NOMO-1 treated with dmso at 0.1 percent for 144 hours (cell line): ENCODE measurements at regions not wholly inside any gene's neighbourhood (a gene's known extent, or its start where the extent isn't known, plus 50 kb on each side); places are given as distances from the start of the nearest gene placed in this dataset.
"Not testable (repeated sequence)": the region's sequence is repeated elsewhere in the genome, so short reads cannot be mapped to it uniquely, and the experiment has no call there.

Experiments used
- DNase-seq: peaks from one replicate; lab custom pipeline; 2025; ENCODE audit not compliant: unreplicated experiment; lab: John Stamatoyannopoulos, UW

DNA sequence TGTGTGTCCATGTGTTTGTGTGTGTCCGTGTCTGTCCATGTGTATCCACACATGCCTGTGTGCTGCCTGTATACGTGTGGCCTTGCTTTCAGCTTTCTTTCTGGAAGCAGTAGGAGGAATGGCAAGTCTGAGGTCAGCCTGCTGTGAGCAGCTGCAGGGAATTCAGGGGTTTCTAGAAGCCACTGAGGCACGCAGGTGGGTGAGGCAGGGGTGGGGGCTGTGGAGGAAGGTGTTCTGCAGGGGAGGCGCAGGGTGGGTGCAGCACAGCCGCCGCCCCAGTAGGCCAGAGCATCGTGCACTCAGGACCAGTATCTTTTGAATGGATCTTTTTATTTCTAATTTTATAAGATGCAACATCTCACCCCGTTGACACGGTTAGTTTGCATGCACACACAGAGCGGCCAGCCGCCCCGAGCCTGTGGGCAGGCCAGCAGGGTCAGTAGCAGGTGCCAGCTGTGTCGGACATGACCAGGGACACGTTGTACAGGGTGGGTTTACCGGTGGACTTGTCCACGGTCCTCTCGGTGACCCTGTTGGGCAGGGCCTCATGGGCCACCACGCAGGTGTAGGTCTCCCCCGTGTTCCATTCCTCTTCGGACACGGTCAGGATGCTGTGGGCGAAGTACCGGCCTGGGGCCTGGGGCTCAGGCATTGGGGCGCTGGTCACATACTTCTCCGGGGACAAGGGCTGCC is 327.7 kb downstream of the TMEM121 start:
- no peak for DNase-seq

DNA sequence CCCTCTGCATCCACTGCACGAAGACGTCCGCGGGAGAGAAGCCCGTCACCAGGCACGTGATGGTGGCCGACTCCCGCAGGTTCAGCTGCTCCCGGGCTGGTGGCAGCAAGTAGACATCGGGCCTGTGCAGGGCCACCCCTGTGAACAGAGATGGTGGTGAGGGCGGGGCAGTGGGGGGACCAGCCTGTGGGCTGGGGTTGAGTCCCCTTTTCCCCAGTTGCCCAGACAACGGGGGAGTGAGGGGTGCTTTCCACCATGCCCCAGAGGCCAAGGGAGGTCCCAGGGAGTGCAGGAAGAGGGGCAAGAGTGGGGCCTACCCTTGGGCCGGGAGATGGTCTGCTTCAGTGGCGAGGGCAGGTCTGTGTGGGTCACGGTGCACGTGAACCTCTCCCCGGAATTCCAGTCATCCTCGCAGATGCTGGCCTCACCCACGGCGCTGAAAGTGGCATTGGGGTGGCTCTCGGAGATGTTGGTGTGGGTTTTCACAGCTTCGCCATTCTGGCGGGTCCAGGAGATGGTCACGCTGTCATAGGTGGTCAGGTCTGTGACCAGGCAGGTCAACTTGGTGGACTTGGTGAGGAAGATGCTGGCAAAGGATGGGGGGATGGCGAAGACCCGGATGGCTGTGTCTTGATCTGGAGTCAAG is 328.3 kb downstream of the TMEM121 start:
- DNase-seq: no peak

DNA sequence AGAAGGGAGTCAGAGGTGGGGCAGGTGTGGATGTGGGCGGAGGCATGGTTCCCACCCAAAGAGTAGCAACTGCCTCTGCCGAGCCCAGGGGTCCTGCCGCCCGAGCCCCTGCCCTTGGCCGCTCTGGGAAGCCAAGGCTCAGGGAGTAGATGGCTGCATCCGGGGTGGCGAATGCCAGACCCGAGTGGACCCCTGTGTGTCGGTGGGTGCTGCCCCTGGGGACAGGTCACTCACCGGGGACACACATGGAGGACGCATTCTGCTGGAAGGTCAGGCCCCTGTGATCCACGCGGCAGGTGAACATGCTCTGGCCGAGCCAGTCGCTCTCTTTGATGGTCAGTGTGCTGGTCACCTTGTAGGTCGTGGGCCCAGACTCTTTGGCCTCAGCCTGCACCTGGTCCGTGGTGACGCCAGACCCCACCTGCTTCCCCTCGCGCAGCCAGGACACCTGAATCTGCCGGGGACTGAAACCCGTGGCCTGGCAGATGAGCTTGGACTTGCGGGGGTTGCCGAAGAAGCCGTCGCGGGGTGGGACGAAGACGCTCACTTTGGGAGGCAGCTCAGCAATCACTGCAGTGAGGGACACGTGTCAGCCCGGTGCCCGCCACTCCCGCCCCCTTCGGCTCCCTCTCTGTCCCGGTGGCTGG is 329.0 kb downstream of the TMEM121 start:
- DNase-seq: no peak

DNA sequence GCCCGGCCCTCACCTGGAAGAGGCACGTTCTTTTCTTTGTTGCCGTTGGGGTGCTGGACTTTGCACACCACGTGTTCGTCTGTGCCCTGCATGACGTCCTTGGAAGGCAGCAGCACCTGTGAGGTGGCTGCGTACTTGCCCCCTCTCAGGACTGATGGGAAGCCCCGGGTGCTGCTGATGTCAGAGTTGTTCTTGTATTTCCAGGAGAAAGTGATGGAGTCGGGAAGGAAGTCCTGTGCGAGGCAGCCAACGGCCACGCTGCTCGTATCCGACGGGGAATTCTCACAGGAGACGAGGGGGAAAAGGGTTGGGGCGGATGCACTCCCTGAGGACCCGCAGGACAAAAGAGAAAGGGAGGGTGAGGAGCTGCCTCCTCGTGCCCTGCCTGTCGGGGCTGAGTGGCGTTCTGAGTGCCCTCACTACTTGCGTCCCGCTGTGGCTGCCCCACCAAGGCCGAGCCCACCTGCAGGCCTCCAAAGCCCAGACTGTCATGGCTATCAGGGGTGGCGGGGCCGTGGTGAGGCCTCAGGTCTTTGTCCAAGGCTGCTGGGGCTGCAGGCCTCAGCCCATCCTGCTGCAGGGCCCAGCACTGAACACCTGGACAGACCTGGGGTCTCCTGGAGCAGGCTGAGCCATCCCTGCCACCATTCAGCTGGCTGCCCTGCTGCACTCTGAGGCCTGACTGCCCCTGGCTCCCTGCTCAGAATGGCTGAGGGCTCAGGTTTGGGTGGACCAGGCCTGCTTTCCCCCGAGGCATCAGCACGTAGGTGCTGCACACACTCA is 329.7 kb downstream of the TMEM121 start:
- no peak for DNase-seq

DNA sequence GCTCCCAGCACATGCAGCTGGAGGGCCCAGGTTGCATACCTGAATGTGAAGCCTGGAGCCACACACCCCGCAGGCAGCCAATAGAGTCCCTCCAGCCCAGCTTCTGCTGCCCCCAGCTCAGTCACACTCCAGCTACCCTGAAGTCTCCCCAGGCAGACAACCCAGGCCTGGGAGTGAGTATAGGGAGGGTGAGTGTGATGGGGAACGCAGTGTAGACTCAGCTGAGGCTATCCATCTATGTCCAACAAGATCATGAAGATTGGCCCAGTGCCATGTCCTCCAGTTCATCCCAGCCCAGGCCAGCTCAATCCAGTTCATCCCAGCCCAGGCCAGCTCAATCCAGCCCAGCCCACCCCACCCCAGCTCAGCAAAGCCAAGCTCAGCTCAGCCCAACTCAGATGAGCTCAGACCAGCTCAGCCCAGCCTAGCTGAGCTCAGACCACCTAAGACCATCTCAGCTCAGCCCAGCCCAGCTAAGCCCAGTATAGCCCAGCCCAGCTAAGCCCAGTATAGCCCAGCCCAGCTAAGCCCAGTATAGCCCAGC is 330.4 kb downstream of the TMEM121 start:
- DNase-seq: no peak

DNA sequence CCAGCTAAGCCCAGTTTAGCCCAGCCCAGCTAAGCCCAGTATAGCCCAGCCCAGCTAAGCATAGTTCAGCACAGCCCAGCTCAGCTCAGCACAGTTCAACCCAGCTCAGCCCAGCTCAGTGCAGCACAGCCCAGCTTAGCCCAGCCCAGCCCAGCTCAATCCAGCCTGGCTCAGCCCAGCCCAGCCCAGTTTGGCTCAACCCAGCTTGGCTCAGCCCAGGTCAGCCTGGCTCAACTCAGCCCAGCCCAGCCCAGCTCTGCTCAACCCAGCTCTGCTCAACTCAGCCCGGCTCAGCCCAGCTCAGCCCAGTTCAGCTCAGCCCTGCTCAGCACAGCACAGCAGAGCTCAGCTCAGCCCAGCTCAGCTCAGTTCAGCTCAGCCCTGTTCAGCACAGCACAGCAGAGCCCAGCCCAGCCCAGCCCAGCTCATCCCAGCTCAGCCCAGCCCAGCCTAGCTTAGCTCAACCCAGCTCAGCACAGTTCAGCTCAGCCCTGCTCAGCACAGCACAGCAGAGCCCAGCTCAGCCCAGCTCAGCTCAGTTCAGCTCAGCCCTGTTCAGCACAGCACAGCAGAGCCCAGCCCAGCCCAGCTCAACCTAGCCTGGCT is 330.9 kb downstream of the TMEM121 start:
- no peak for DNase-seq

DNA sequence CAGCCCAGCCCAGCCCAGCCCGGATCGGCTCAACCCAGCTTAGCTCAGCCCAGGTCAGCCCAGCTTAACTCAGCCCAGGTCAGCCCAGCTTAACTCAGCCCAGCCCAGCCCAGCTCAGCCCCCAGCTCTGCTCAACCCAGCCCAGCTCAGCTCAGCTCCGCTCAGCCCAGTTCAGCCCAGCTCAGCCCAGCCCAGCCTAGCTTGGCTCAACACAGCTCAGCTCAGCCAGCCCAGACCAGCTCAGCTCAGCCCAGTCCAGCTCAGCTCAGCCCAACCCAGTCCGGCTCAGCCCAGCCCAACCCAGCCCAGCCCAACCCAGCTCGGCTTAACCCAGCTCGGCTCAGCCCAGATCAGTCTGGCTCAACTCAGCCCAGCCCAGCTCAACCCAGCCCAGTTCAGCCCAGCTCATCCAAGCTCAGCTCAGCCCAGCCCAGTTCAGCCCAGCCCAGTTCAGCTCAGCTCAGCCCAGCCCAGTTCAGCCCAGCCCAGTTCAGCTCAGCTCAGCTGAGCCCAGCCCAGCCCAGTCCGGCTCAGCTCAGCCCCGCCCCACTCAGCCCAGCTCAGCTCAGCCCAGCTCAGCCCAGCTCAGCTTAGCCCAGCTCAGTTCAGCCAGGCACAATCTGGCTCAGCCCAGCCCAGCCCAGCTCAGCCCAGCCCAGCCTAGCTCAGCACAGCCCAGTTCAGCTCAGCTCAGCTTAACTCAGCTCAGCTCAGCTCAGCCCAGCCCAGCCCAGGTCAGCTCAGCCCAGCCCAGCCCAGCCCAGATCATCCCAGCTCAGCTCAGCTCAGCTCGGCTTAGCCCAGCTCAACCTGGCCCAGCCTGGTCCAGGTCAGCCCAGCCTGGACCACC is 331.7 kb downstream of the TMEM121 start:
- no peak for DNase-seq

DNA sequence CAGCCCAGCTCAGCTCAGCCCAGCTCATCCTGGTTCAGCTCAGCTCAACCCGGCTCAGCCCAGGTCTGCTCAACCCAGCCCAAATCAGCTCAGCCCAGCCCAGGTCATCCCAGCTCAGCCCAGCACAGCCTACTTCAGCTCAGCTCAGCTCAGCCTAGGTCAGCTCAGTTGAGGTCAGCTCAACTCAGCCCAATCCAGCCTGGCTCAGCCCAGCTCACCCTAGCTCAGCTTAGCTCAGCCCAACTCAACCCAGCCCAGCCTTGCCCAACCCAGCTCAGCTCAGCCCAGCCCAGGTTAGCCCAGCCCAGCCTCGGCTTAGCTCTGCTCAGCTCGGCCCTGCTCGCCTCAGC is 332.3 kb downstream of the TMEM121 start:
- DNase-seq: no peak

DNA sequence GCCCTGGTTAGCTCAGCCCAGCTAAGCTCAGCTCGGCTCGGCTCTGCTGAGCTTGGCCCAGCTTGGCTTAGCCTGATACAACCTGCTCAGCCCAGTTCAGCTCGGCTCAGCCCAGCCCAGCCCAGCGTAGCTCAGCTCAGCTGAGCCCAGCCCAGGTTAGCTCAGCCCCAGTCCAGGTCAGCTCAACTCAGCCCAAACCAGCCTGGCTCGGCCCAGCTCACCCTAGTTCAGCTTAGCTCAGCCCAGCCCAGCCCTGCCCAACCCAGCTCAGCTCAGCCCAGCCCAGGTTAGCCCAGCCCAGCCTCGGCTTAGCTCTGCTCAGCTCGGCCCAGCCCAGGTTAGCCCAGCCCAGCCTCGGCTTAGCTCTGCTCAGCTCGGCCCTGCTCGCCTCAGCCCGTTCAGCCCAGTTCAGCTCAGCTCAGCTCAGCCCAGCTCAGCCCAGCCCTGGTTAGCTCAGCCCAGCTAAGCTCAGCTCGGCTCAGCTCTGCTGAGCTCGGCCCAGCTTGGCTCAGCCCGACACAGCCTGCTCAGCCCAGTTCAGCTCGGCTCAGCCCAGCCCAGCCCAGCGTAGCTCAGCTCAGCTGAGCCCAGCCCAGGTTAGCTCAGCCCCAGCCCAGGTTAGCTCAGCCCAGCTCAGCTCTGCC is 332.8 kb downstream of the TMEM121 start:
- not testable (repeated sequence) for DNase-seq

DNA sequence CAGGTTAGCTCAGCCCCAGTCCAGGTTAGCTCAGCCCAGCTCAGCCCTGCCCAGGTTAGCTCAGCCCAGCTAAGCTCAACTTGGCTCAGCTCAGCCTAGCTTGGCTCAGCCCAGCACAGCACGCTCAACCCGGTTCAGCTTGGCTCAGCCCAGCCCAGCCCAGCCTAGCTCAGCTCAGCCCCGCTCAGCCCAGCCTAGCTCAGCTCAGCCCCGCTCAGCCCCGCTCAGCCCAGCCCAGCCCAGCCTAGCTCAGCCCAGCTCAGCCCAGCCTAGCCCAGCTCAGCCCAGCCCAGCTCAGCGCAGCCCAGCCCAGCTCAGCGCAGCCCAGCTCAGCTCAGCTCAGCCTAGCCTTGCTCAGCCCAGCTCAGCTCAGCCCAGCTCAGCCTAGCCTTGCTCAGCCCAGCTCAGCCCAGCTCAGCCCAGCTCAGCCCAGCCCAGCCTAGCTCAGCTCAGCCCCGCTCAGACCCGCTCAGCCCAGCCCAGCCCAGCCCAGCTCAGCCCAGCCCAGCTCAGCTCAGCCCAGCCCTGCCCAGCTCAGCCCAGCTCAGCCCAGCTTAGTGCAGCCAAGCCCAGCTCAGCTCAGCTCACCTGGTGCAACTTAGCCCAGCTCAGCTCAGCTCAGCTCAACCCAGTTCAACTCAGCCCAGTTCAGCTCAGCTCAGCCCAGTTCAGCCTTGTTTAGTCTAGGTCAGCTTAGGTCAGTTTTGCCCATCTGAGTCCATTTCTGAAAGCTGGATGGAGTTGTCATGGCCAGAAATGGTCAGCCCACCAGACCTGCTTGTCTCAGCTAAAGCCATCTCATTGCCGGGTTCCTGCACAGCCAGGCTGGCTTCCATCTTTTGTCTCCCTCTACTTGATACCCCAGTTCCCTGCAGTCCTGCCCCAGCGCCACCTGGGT is 333.6 kb downstream of the TMEM121 start:
- DNase-seq: no peak

DNA sequence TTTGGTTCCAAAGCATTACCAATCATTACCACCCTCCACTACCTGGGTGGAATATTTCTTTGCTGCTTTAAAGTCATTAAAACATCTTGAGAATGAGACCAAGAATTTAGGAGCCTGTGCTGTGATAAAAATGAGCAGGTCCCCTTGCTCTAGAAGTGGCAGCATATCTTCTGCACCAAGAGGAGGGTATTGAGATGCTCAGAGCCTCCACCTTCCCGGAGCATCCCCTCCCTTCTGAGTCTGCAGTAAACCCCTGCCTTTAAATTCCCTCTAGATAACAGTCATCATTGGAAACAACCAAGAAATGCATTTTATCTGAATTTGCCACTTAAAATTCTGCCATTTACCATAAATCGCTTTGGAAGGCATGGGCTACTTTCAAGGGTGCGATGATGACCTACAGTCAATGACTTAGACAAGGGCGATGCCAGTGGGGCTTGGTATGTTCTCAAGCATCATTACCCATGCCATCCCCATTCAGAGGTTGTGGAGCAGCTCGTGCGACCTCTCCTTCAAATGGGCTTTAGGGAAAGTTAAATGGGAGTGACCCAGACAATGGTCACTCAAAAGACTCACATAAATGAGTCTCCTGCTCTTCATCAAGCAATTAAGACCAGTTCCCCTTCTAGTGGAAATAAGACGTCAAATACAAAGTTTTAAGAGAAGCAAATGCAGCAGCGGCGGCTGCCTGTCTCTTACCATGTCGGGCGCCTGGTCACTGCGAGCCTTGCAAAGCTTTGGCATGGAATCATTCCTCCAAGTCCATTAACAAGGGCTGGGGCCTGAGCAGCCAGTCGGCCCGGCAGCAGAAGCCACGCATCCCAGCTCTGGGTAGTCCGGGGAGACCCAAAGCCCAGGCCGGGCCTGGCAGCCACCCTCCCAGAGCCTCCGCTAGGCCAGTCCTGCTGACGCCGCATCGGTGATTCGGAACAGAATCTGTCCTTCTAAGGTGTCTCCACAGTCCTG is 334.5 kb downstream of the TMEM121 start:
- DNase-seq: no peak

DNA sequence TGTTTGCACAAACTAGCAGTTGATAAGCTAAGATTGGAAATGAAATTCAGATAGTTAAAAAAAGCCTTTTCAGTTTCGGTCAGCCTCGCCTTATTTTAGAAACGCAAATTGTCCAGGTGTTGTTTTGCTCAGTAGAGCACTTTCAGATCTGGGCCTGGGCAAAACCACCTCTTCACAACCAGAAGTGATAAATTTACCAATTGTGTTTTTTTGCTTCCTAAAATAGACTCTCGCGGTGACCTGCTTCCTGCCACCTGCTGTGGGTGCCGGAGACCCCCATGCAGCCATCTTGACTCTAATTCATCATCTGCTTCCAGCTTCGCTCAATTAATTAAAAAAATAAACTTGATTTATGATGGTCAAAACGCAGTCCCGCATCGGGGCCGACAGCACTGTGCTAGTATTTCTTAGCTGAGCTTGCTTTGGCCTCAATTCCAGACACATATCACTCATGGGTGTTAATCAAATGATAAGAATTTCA is 335.6 kb downstream of the TMEM121 start:
- DNase-seq: no peak

DNA sequence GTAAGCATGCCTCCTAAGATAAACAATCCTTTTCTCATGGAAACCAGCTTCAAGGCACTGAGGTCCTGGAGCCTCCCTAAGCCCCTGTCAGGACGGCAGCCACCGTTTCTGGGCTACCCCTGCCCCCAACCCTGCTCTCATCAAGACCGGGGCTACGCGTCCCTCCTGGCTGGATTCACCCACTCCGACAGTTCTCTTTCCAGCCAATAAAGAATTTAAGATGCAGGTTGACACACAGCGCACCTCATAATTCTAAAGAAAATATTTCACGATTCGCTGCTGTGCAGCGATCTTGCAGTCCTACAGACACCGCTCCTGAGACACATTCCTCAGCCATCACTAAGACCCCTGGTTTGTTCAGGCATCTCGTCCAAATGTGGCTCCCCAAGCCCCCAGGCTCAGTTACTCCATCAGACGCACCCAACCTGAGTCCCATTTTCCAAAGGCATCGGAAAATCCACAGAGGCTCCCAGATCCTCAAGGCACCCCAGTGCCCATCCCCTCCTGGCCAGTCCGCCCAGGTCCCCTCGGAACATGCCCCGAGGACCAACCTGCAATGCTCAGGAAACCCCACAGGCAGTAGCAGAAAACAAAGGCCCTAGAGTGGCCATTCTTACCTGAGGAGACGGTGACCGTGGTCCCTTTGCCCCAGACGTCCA is 336.3 kb downstream of the TMEM121 start:
- DNase-seq: no peak

DNA sequence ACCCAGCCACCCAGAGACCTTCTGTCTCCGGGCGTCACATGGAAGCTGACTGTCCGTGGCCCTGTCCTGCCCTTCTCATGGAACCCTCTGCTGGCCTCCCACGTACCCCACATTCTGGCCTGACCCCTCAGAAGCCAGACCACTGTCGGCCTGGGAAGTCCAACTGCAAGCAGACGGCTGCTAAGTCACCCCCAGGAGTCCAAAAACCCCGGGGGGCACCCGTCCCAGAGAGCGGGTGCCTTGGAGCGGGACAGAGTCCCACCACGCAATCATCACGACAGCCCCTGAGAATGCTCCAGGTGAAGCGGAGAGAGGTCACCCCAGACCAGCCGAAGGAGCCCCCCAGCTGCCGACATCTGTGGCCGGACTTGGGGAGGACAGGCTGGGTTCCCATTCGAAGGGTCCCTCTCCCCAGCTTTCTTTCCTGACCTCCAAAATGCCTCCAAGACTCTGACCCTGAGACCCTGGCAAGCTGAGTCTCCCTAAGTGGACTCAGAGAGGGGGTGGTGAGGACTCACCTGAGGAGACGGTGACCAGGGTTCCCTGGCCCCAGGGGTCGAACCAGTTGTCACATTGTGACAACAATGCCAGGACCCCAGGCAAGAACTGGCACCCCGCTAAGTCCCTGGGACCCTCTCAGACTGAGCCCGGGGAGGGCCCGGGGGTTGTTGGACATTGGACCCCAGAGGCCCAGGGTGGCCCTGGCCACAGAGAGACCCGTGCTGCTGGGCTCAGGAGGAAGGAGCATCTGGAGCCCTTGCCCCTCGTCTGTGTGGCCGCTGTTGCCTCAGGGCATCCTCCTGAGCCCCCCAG is 337.1 kb downstream of the TMEM121 start:
- no peak for DNase-seq

DNA sequence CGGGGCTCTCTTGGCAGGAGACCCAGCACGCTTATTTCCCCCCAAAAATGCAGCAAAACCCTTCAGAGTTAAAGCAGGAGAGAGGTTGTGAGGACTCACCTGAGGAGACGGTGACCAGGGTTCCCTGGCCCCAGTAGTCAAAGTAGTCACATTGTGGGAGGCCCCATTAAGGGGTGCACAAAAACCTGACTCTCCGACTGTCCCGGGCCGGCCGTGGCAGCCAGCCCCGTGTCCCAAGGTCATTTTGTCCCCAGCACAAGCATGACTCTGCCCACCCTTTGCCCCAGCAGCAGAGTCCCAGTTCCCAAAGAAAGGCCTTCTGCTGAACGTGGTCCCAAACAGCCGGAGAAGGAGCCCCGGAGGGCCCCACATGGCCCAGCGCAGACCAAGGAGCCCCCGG is 337.7 kb downstream of the TMEM121 start:
- DNase-seq: no peak

DNA sequence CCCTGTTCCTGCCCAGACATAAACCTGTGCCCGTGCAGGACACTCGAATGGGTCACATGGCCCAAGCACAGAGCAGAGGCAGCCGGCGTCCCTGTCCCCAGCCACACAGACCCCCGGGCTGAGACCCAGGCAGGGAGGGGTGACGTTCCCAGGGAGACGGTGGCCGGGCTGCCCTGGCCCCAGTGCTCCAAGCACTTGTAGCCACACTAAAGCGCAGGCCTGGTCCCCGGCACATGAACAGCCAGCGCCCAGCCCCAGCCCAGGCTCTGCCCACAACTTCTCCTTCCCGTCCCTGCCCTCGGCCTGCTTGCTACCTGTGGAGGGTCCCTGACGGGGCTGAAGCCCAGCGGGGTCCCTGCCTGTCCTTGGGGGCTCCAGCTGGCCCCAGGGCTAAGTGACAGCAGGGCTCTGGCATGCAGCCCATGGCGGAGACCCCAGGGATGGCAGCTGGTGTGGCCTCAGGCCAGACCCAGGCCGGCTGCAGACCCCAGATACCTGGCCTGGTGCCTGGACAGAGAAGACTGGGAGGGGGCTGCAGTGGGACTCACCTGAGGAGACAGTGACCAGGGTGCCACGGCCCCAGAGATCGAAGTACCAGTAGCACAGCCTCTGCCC is 338.4 kb downstream of the TMEM121 start:
- no peak for DNase-seq
